ENCODE measurements at regions not wholly inside any gene's neighbourhood (a gene's known extent, or its start where the extent isn't known, plus 50 kb on each side); places are given as distances from the start of the nearest gene placed in this dataset.

GRCh38 chr12:77225373-77225772 is 160.0 kb upstream of the E2F7 start:
- TF ChIP-seq CTCF (IDR thresholded peaks at IDR 0.05; ENCODE audit: low read depth, low read length) (no peak), EZH2phosphoT487 (IDR thresholded peaks at IDR 0.05; ENCODE audit: low read depth) (no peak)
